Epithelial cell of proximal tubule (primary cell): ENCODE measurements at regions not wholly inside any gene's neighbourhood (a gene's known extent, or its start where the extent isn't known, plus 50 kb on each side); places are given as distances from the start of the nearest gene placed in this dataset.

ENCODE experiments used
- DNase-seq: peaks from one replicate; pipeline ENCODE4 v3.0.0-alpha.2; 2011; ENCODE audit warnings: low read depth
- H3K4me3 ChIP-seq: 2 replicates; pipeline ENCODE4 v1.5.1; 2011; ENCODE audit warnings: low read depth, mild to moderate bottlenecking, low read length
- TF ChIP-seq, protein P1 (sequence below): conservative IDR thresholded peaks from 2 replicates; pipeline ENCODE4 v1.5.1; 2012; ENCODE audit warnings: low read depth, mild to moderate bottlenecking, low read length

DNA sequence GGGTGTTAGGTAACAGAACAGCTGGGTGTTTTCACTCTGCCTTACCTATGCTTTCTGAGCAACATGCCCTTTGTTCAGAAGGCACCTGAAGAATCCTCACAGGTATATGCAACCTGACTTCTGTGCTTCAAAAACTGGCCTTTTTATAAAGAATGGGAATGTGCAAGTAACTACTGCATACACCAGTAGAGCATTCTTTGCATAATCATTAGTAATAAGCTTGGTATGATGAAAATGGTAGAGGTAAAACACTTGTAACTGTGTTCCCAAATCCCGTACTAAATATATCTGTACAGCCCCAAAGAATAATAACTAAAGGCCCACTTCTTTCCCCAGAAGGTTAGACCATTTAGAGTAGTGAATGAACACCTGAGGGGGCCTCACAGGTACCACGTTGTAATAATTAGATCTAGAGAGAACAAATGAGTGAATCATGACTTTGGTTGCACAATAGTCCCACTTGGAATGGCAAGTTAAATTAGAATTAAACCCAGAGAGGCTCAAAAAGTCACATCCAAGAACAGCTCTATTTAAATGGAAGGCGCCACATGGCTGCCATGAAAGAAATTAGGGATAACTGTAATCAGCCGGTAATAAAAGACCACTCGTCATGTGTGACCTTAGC lies 413.9 kb downstream of the KLF12 start:
- DNase-seq: peak; percentile 16
- no peak overlapping the region for H3K4me3 ChIP-seq
- TF ChIP-seq, protein P1, sequence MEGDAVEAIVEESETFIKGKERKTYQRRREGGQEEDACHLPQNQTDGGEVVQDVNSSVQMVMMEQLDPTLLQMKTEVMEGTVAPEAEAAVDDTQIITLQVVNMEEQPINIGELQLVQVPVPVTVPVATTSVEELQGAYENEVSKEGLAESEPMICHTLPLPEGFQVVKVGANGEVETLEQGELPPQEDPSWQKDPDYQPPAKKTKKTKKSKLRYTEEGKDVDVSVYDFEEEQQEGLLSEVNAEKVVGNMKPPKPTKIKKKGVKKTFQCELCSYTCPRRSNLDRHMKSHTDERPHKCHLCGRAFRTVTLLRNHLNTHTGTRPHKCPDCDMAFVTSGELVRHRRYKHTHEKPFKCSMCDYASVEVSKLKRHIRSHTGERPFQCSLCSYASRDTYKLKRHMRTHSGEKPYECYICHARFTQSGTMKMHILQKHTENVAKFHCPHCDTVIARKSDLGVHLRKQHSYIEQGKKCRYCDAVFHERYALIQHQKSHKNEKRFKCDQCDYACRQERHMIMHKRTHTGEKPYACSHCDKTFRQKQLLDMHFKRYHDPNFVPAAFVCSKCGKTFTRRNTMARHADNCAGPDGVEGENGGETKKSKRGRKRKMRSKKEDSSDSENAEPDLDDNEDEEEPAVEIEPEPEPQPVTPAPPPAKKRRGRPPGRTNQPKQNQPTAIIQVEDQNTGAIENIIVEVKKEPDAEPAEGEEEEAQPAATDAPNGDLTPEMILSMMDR: no peak

DNA sequence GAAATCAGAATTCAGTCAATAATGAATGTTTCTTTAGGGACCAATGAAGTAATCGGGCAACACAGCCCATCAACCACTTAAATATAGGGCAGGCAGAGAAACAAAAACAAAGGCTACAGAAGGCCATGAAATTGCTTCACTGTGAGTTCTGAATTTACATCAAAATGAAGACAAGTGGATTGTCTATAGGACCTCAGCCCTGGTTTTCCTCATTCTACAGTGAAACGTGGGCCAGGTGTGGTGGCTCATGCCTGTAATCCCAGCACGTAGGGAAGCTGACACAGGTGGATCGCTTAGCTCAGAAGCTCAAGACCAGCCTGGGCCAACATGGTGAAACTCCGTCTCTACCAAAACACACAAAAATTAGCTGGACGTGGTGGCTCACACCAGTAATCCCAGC lies 416.0 kb downstream of the KLF12 start:
- TF ChIP-seq, protein P1: no peak
- no peak overlapping the region for H3K4me3 ChIP-seq
- no peak for DNase-seq

DNA sequence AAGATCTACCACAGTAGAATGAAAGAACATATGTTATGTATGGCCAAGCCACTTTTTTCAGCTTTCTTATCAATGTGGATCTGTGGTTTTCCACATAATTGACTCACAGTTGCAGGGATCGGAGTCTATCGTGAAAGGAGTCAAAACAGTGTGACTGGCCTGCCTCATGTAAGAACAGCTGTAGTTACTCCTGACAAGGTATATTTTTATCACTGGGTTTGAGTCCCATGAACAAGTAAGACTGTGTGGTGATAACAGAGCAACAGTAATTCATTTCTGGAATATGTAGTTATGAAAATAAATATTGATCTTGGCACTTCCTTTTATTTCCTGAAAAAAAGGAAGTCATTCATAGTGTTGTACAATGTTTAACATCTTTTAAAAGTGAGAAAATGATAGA lies 416.6 kb downstream of the KLF12 start:
- no peak overlapping the region for H3K4me3 ChIP-seq
- DNase-seq: no peak
- TF ChIP-seq, protein P1: no peak

DNA sequence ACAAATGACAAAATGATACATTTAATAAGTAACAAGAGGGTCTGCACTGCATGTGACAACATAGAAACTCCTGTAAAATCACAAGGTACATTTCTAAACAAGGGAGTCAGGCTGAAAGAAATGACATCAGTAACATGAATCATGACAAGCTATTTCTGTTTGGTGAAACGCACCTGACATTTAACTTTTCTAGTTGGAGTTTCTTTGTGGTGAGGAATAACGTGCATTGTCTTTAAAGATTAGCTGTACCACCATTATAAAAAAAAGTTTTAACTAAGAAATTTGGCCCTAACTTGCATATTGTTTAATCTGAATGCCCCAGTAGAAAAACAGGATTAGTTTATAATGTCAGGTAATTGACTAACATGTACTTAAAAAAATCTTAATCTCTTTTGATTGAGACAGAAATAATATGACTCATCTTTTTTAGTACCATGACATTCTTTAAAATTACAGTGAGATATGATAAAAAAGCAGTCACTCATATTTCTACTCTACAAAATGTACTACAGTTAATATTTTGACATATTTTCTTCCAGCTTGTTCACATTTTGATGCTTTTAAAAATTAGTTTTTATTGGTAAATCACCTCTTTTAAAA lies 418.2 kb downstream of the KLF12 start:
- peak; percentile 27 for DNase-seq
- TF ChIP-seq, protein P1: no peak
- H3K4me3 ChIP-seq: no peak overlapping the region

DNA sequence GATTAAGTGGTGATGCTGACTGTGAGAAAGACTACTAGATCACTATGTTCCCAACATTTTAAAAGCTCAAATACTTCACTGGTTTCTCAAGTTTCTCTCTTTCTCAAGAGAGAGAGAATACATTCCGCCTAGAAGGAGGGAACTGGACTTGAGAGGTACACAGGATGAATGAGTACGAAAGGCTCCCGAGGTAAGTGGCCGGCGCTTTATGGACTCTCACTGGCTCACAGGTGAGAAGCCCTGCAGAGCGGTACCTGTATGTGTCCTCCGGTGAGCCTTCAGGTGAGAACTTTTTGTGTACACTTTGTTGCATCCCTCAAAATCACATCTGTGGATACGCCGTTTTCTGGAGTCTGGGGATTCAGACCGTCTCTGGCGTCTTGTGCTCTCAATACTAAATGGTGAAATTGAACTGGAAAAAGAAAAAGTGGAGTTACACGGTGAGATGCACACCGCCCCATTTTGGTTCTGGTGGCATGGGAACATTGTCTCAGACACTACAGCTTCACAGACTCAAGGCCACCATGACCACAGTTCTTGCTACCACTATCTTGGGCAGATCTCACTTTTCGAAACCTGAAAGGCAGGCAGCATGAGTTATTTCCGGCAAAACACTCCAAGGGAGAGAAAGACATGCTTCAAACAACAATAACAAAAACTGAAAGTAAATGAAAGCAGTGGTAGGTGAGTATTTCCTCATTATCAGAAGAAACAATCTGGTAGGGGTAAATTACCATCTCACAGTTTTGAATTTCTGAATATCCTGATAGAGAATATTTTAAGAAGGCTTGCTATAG lies 418.9 kb downstream of the KLF12 start:
- H3K4me3 ChIP-seq: no peak overlapping the region
- TF ChIP-seq, protein P1: no peak
- no peak for DNase-seq

DNA sequence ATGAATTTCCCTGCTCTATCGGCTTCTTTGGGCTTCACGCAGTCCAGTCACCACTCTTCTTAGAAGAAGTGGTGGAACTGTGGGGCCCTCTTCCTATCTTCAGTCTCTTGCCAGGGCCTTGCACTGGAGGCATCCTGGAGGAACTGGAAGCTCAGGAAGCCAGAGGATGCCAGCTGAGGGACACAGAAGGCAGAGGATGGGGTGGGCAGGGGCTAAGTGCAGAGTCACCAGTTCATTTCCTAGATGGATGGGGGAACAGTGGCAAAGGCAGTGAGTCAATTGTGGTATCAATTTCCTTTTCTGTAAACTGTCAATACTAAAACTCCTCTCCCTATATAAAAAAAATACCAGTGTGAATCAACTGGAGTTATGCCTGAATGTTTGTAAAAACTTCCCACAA lies 419.7 kb downstream of the KLF12 start:
- TF ChIP-seq, protein P1: no peak
- H3K4me3 ChIP-seq: no peak overlapping the region
- no peak for DNase-seq
